ENCODE measurements at regions not wholly inside any gene's neighbourhood (a gene's known extent, or its start where the extent isn't known, plus 50 kb on each side); places are given as distances from the start of the nearest gene placed in this dataset.

DNA sequence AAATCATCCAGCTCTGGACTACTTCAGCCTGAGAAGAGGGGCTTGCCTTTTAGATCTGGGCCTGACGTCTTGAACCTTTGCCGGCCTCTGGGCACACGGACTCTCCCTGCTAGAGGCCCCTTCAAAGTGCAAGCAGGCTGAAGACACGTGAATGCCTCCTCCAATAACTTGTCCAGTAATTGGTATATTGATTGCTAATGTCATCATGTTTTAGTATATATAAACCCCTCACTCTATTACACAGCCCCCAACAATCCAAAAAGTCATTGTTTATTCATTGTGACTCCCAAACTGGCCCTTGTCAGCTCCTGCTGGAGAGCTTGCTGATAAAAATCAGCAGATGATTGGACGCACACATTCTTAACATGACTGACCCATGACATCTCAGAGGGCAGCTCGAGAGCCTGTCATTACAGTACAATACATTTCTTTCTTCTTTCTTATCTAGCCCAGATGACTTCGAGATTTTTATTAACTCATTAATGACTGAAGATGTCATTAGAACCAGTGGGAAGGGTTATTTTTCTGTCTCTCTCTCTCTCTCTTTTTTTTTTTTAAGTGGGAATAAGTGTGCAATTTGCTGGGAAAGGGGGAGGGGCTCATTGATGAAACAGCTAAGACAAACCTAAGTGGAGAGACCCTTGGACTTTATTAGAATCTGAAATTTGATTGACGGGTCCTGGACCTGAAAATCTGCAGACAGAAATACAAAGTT, 65.5 kb upstream of the NR2F2 start:
- H3K4me2 ChIP-seq (ENCODE audit: low read length): peak overlapping the region; percentile 46
- peak overlapping the region; percentile 87 for H3K14ac ChIP-seq (ENCODE audit: low read length)
- peak overlapping the region; percentile 87 for H4K8ac ChIP-seq (ENCODE audit: low read depth, low read length)
- H2AK5ac ChIP-seq (ENCODE audit: low read length): no peak overlapping the region
- H3K4me1 ChIP-seq (ENCODE audit: control insufficient read depth in 1 of 2, insufficient read depth in 2 of 2, low read length in 2 of 2): peaks cover 7 to 11% of the 10 kb centered on the region in 2 experiments
- peak overlapping the region; percentile 86 for H3K18ac ChIP-seq (ENCODE audit: low read length)
- peak overlapping the region; percentile 97 for H2BK5ac ChIP-seq (ENCODE audit: low read depth, low read length, poor library complexity)
- peak overlapping the region; percentile 98 for H2BK120ac ChIP-seq (ENCODE audit: insufficient read depth, low read length, poor library complexity)
- no peak overlapping the region for H3K23ac ChIP-seq (ENCODE audit: low read length)
- peak overlapping the region; percentile 91 for H4K91ac ChIP-seq (ENCODE audit: low read depth, low read length)
- H3K9ac ChIP-seq (ENCODE audit: low read length): no peak overlapping the region
- H3K27ac ChIP-seq (ENCODE audit: low read depth, low read length): peak overlapping the region; percentile 94
- H4K12ac ChIP-seq (ENCODE audit: low read depth, low read length): no peak overlapping the region
- H3K79me2 ChIP-seq (ENCODE audit: control insufficient read depth, insufficient read depth, low read length, poor library complexity): peaks cover 1% of the 10 kb centered on the region
- peaks cover 25% of the 10 kb centered on the region for H3K79me1 ChIP-seq (ENCODE audit: low read length)
- no CpG with 5 or more reads among the region's 8 CpGs for WGBS (ENCODE audit: extremely low coverage, insufficient coverage, insufficient read length)
- DNase-seq: peak; percentile 77 to 93
- H3K4ac ChIP-seq (ENCODE audit: low read depth, low read length): peak overlapping the region; percentile 73
- peak overlapping the region; percentile 95 for H2BK12ac ChIP-seq (ENCODE audit: low read length)
- no peaks in the 10 kb centered on the region for H3K27me3 ChIP-seq (ENCODE audit: insufficient read depth, low read length)
- no peaks in the 10 kb centered on the region for H3K36me3 ChIP-seq (ENCODE audit: control insufficient read depth in 1 of 2, insufficient read depth in 2 of 2, low read length in 2 of 2)
- H3K4me3 ChIP-seq (ENCODE audit: low read depth, low read length): no peak overlapping the region
- H3K9me3 ChIP-seq (ENCODE audit: insufficient read depth, low read depth, low read length): no peaks in the 10 kb centered on the region
- no peak overlapping the region for H2AFZ ChIP-seq (ENCODE audit: insufficient read depth, low read length, poor library complexity)

DNA sequence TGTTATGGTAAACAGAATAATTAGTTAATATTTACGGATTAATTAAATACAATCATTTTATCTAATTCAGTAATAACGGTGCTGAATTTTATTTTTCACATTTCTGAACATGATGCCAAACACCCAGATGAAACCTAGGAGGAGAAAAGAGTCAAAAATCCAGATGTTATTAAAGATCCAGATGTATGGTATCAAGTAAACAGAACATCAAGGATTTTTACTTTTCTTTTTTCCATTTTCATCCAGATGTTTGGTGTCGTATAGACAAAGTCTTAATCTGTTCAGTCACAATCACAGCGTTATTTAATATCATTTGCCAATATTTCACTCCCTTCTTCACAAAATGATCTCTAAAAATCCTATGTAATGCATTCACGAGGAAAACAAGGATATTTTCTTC, 64.0 kb upstream of the NR2F2 start:
- no peak overlapping the region for H3K4ac ChIP-seq (ENCODE audit: low read depth, low read length)
- no peak overlapping the region for H3K27ac ChIP-seq (ENCODE audit: low read depth, low read length)
- no peak overlapping the region for H3K23ac ChIP-seq (ENCODE audit: low read length)
- H2AK5ac ChIP-seq (ENCODE audit: low read length): no peak overlapping the region
- H4K91ac ChIP-seq (ENCODE audit: low read depth, low read length): no peak overlapping the region
- H2AFZ ChIP-seq (ENCODE audit: insufficient read depth, low read length, poor library complexity): no peak overlapping the region
- no peaks in the 10 kb centered on the region for H3K27me3 ChIP-seq (ENCODE audit: insufficient read depth, low read length)
- no peak overlapping the region for H3K4me3 ChIP-seq (ENCODE audit: low read depth, low read length)
- no peak overlapping the region for H3K14ac ChIP-seq (ENCODE audit: low read length)
- H3K79me2 ChIP-seq (ENCODE audit: control insufficient read depth, insufficient read depth, low read length, poor library complexity): peaks cover 1% of the 10 kb centered on the region
- H2BK120ac ChIP-seq (ENCODE audit: insufficient read depth, low read length, poor library complexity): no peak overlapping the region
- peaks cover 23% of the 10 kb centered on the region for H3K79me1 ChIP-seq (ENCODE audit: low read length)
- no peak overlapping the region for H4K12ac ChIP-seq (ENCODE audit: low read depth, low read length)
- peaks cover 7 to 11% of the 10 kb centered on the region in 2 experiments for H3K4me1 ChIP-seq (ENCODE audit: control insufficient read depth in 1 of 2, insufficient read depth in 2 of 2, low read length in 2 of 2)
- H3K4me2 ChIP-seq (ENCODE audit: low read length): no peak overlapping the region
- no peak for DNase-seq
- no peak overlapping the region for H2BK5ac ChIP-seq (ENCODE audit: low read depth, low read length, poor library complexity)
- H3K18ac ChIP-seq (ENCODE audit: low read length): no peak overlapping the region
- no peaks in the 10 kb centered on the region for H3K9me3 ChIP-seq (ENCODE audit: insufficient read depth, low read depth, low read length)
- no peak overlapping the region for H2BK12ac ChIP-seq (ENCODE audit: low read length)
- no peak overlapping the region for H3K9ac ChIP-seq (ENCODE audit: low read length)
- H3K36me3 ChIP-seq (ENCODE audit: control insufficient read depth in 1 of 2, insufficient read depth in 2 of 2, low read length in 2 of 2): no peaks in the 10 kb centered on the region
- no CpG with 5 or more reads among the region's 5 CpGs for WGBS (ENCODE audit: extremely low coverage, insufficient coverage, insufficient read length)
- H4K8ac ChIP-seq (ENCODE audit: low read depth, low read length): no peak overlapping the region

GRCh38 chr15:96267463-96267862, 63.0 kb upstream of the NR2F2 start:
- Histone ChIP-seq H3K79me2 (ENCODE audit: control insufficient read depth, insufficient read depth, low read length, poor library complexity) (peaks cover 1% of the 10 kb centered on the region), H2BK120ac (ENCODE audit: insufficient read depth, low read length, poor library complexity) (no peak overlapping the region), H3K4ac (ENCODE audit: low read depth, low read length) (no peak overlapping the region), H3K9me3 (ENCODE audit: insufficient read depth, low read depth, low read length) (no peaks in the 10 kb centered on the region), H3K4me1 (ENCODE audit: control insufficient read depth in 1 of 2, insufficient read depth in 2 of 2, low read length in 2 of 2) (peaks cover 7 to 11% of the 10 kb centered on the region in 2 experiments), H3K23ac (ENCODE audit: low read length) (no peak overlapping the region), H3K14ac (ENCODE audit: low read length) (no peak overlapping the region), H2AK5ac (ENCODE audit: low read length) (no peak overlapping the region), H4K12ac (ENCODE audit: low read depth, low read length) (no peak overlapping the region), H3K79me1 (ENCODE audit: low read length) (peaks cover 23% of the 10 kb centered on the region), H2BK5ac (ENCODE audit: low read depth, low read length, poor library complexity) (no peak overlapping the region), H4K91ac (ENCODE audit: low read depth, low read length) (no peak overlapping the region), H3K36me3 (ENCODE audit: control insufficient read depth in 1 of 2, insufficient read depth in 2 of 2, low read length in 2 of 2) (no peaks in the 10 kb centered on the region), H3K27me3 (ENCODE audit: insufficient read depth, low read length) (no peaks in the 10 kb centered on the region), H2AFZ (ENCODE audit: insufficient read depth, low read length, poor library complexity) (no peak overlapping the region), H3K27ac (ENCODE audit: low read depth, low read length) (no peak overlapping the region), H3K4me2 (ENCODE audit: low read length) (no peak overlapping the region), H3K4me3 (ENCODE audit: low read depth, low read length) (no peak overlapping the region), H3K18ac (ENCODE audit: low read length) (no peak overlapping the region), H4K8ac (ENCODE audit: low read depth, low read length) (no peak overlapping the region), H3K9ac (ENCODE audit: low read length) (no peak overlapping the region), H2BK12ac (ENCODE audit: low read length) (no peak overlapping the region)
- WGBS (ENCODE audit: extremely low coverage, insufficient coverage, insufficient read length): no CpG with 5 or more reads among the region's 4 CpGs
- no peak for DNase-seq

- no CpG with 5 or more reads among the region's 14 CpGs for WGBS (ENCODE audit: extremely low coverage, insufficient coverage, insufficient read length)
- no peaks in the 10 kb centered on the region for H3K36me3 ChIP-seq (ENCODE audit: control insufficient read depth in 1 of 2, insufficient read depth in 2 of 2, low read length in 2 of 2)
- DNase-seq: peak in 1 of 2 donors; percentile 62
- no peak overlapping the region for H3K23ac ChIP-seq (ENCODE audit: low read length)
- no peak overlapping the region for H3K27ac ChIP-seq (ENCODE audit: low read depth, low read length)
- H3K4me3 ChIP-seq (ENCODE audit: low read depth, low read length): no peak overlapping the region
- no peaks in the 10 kb centered on the region for H3K9me3 ChIP-seq (ENCODE audit: insufficient read depth, low read depth, low read length)
- peak overlapping the region; percentile 91 for H2BK12ac ChIP-seq (ENCODE audit: low read length)
- H3K4me2 ChIP-seq (ENCODE audit: low read length): no peak overlapping the region
- peak overlapping the region; percentile 76 for H2BK5ac ChIP-seq (ENCODE audit: low read depth, low read length, poor library complexity)
- H3K79me2 ChIP-seq (ENCODE audit: control insufficient read depth, insufficient read depth, low read length, poor library complexity): peaks cover 1% of the 10 kb centered on the region
- peaks cover 17% of the 10 kb centered on the region for H3K79me1 ChIP-seq (ENCODE audit: low read length)
- peaks cover 7 to 15% of the 10 kb centered on the region in 2 experiments for H3K4me1 ChIP-seq (ENCODE audit: control insufficient read depth in 1 of 2, insufficient read depth in 2 of 2, low read length in 2 of 2)
- peak overlapping the region; percentile 80 for H3K14ac ChIP-seq (ENCODE audit: low read length)
- H3K4ac ChIP-seq (ENCODE audit: low read depth, low read length): no peak overlapping the region
- peak overlapping the region; percentile 70 for H4K8ac ChIP-seq (ENCODE audit: low read depth, low read length)
- no peaks in the 10 kb centered on the region for H3K27me3 ChIP-seq (ENCODE audit: insufficient read depth, low read length)
- peak overlapping the region; percentile 59 for H2AK5ac ChIP-seq (ENCODE audit: low read length)
- H4K12ac ChIP-seq (ENCODE audit: low read depth, low read length): no peak overlapping the region
- no peak overlapping the region for H3K9ac ChIP-seq (ENCODE audit: low read length)
- H2BK120ac ChIP-seq (ENCODE audit: insufficient read depth, low read length, poor library complexity): peak overlapping the region; percentile 68
- H3K18ac ChIP-seq (ENCODE audit: low read length): no peak overlapping the region
- H2AFZ ChIP-seq (ENCODE audit: insufficient read depth, low read length, poor library complexity): no peak overlapping the region
- H4K91ac ChIP-seq (ENCODE audit: low read depth, low read length): peak overlapping the region; percentile 71
Observed at GRCh38 chr15:96268442-96269204, 61.9 kb upstream of the NR2F2 start.

Measured in trophoblast cell (in vitro differentiated cells and primary cell).